ENCODE measurements at regions not wholly inside any gene's neighbourhood (a gene's known extent, or its start where the extent isn't known, plus 50 kb on each side); places are given as distances from the start of the nearest gene placed in this dataset.

DNA sequence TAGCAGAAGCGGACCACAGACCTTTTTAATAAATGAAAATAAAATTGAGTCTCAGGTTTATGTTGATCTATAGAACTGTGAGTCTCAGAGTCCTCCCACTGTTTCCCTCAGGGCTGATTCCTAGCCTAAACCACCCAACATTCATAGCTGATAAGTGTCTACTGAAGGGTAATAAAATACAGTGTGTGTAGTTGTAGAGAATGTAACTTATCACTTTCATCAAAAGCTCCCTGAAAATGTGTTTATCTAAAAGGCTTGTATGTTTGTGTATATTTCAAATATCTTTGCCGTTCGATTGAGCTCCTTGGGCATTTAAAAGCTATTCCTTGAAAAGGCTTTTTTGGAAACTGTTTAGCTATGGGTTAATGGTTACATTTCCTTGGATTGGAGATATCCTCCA, 740.3 kb upstream of the SOX9 start (continued):
- no peak for TF ChIP-seq KDM5A (IDR thresholded peaks at IDR 0.05)

- WGBS (ENCODE audit: missing lambda C conversion rate) = 36% methylated on average over 2 of the region's 2 CpGs
- no peak for ATAC-seq
- TF ChIP-seq HEYL (CRISPR knock-in tag; IDR thresholded peaks at IDR 0.05) (no peak), FOXS1 (CRISPR knock-in tag; IDR thresholded peaks at IDR 0.05) (no peak), JUNB (IDR thresholded peaks at IDR 0.05) (no peak), RFX5 (IDR thresholded peaks at IDR 0.05) (no peak), HOXB5 (CRISPR knock-in tag; IDR thresholded peaks at IDR 0.05) (no peak), EP300 (IDR thresholded peaks at IDR 0.05) (no peak), ESRRA (IDR thresholded peaks at IDR 0.05; ENCODE audit: borderline replicate concordance, low read length) (no peak), ZSCAN20 (CRISPR knock-in tag; IDR thresholded peaks at IDR 0.05) (no peak), BHLHE40 (IDR thresholded peaks at IDR 0.05; ENCODE audit: low read depth, low read length) (no peak), POLR2AphosphoS2 (conservative IDR thresholded peaks at IDR 0.05; ENCODE audit: low read length) (no peak), HOXB13 (CRISPR knock-in tag; IDR thresholded peaks at IDR 0.05; ENCODE audit: low read depth) (no peak), KDM5A (IDR thresholded peaks at IDR 0.05) (no peak), CBX8 (IDR thresholded peaks at IDR 0.05) (no peak)
- Histone ChIP-seq H3K9me3 (no peaks in the 10 kb centered on the region), H3K4me3 (no peak overlapping the region), H3K4me1 (no peaks in the 10 kb centered on the region), H3K4me2 (no peak overlapping the region), H3K27ac (no peak overlapping the region)
- FAIRE-seq = peak; percentile 13
- POLR2A ChIA-PET = no interaction called here
- DNase-seq (ENCODE audit: low read depth in 1 of 2, low spot score in 1 of 2) = no peak
- CTCF ChIA-PET = no interaction called here
Observed at GRCh38 chr17:71380936-71381335, 739.9 kb upstream of the SOX9 start.

GRCh38 chr17:71383091-71383490, 737.7 kb upstream of the SOX9 start:
- POLR2A ChIA-PET = no interaction called here
- H3K9me3 ChIP-seq = 0 out of 3 replicates have a peak, but pooled peaks cover 1% of the 10 kb centered on the region
- TF ChIP-seq ATOH8 (CRISPR knock-in tag; IDR thresholded peaks at IDR 0.05; ENCODE audit: low read depth) (no peak), BCL3 (IDR thresholded peaks at IDR 0.05) (no peak), RFX5 (IDR thresholded peaks at IDR 0.05) (no peak), CHD2 (IDR thresholded peaks at IDR 0.05; ENCODE audit: low read length, partially characterized antibody) (no peak), ESRRA (IDR thresholded peaks at IDR 0.05; ENCODE audit: borderline replicate concordance, low read length) (no peak)
- TF ChIP-seq, protein P1, sequence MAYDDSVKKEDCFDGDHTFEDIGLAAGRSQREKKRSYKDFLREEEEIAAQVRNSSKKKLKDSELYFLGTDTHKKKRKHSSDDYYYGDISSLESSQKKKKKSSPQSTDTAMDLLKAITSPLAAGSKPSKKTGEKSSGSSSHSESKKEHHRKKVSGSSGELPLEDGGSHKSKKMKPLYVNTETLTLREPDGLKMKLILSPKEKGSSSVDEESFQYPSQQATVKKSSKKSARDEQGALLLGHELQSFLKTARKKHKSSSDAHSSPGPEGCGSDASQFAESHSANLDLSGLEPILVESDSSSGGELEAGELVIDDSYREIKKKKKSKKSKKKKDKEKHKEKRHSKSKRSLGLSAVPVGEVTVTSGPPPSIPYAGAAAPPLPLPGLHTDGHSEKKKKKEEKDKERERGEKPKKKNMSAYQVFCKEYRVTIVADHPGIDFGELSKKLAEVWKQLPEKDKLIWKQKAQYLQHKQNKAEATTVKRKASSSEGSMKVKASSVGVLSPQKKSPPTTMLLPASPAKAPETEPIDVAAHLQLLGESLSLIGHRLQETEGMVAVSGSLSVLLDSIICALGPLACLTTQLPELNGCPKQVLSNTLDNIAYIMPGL (CRISPR knock-in tag; IDR thresholded peaks at IDR 0.05; ENCODE audit: borderline replicate concordance) = no peak
- TF ChIP-seq, protein P2, sequence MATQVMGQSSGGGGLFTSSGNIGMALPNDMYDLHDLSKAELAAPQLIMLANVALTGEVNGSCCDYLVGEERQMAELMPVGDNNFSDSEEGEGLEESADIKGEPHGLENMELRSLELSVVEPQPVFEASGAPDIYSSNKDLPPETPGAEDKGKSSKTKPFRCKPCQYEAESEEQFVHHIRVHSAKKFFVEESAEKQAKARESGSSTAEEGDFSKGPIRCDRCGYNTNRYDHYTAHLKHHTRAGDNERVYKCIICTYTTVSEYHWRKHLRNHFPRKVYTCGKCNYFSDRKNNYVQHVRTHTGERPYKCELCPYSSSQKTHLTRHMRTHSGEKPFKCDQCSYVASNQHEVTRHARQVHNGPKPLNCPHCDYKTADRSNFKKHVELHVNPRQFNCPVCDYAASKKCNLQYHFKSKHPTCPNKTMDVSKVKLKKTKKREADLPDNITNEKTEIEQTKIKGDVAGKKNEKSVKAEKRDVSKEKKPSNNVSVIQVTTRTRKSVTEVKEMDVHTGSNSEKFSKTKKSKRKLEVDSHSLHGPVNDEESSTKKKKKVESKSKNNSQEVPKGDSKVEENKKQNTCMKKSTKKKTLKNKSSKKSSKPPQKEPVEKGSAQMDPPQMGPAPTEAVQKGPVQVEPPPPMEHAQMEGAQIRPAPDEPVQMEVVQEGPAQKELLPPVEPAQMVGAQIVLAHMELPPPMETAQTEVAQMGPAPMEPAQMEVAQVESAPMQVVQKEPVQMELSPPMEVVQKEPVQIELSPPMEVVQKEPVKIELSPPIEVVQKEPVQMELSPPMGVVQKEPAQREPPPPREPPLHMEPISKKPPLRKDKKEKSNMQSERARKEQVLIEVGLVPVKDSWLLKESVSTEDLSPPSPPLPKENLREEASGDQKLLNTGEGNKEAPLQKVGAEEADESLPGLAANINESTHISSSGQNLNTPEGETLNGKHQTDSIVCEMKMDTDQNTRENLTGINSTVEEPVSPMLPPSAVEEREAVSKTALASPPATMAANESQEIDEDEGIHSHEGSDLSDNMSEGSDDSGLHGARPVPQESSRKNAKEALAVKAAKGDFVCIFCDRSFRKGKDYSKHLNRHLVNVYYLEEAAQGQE (IDR thresholded peaks at IDR 0.05) = no peak
- H3K27ac ChIP-seq = no peak overlapping the region
- peak; percentile 74 for FAIRE-seq
- CTCF ChIA-PET = interaction anchor here (1.0 to 1.6 kb wide), 2 partner anchors 9 to 18 kb away, joined by 4 to 5 read pairs; no protein-coding TSS in a partner anchor
- DNase-seq (ENCODE audit: low read depth in 1 of 2, low spot score in 1 of 2) = no peak
- no peak for ATAC-seq
- H3K4me2 ChIP-seq = no peak overlapping the region
- WGBS (ENCODE audit: missing lambda C conversion rate) = 81% methylated on average over 2 of the region's 2 CpGs
- H3K4me3 ChIP-seq = no peak overlapping the region
- no peaks in the 10 kb centered on the region for H3K4me1 ChIP-seq
